ENCODE measurements at regions not wholly inside any gene's neighbourhood (a gene's known extent, or its start where the extent isn't known, plus 50 kb on each side); places are given as distances from the start of the nearest gene placed in this dataset.

DNA sequence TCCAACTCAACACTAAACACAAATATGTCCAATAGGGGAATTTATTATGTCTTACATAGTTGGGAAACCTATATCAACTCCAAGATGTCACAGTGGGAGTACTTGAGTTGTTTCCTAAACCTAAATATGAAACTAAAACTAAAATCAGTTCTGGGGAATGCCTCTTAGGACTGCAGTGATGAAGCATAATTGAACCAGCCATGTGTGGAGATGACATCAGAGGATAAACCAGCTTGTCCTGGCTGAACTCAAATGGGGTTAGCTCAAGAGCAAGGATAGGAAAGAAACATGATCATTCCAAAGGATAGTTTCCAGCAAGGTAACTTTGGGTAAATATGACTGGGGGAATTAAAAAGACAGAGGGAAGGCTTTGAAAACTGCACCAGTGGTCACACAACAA lies 88.9 kb upstream of the PLPPR1 start:
- H3K27ac ChIP-seq (ENCODE audit: low read depth, low read length): no peak overlapping the region
- ChIA-PET POLR2A (no interaction called here), CTCF (no interaction called here)
- DNase-seq: no peak
- H3K9me3 Mint-ChIP-seq: peaks cover 4 to 32% (median 12%) of the 10 kb centered on the region in 11 donors
- H3K4me1 ChIP-seq (ENCODE audit: control insufficient read depth in 2 of 2, insufficient read depth in 2 of 2, low read length in 2 of 2): no peaks in the 10 kb centered on the region
- no peak for ATAC-seq
- H3K9me3 ChIP-seq (ENCODE audit: control insufficient read depth in 2 of 3, low read length in 3 of 3): no peaks in the 10 kb centered on the region
- H3K27ac Mint-ChIP-seq: no peak overlapping the region
- H3K27me3 Mint-ChIP-seq: peaks cover 0 to 12% (median 0%) of the 10 kb centered on the region in 5 donors
- no peaks in the 10 kb centered on the region for H3K4me1 Mint-ChIP-seq
- H3K4me3 Mint-ChIP-seq: no peak overlapping the region
- peaks cover 0 to 4% (median 0%) of the 10 kb centered on the region in 5 donors for H3K36me3 Mint-ChIP-seq
- H3K4me3 ChIP-seq (ENCODE audit: low read length): no peak overlapping the region
- no peaks in the 10 kb centered on the region for H3K27me3 ChIP-seq (ENCODE audit: control insufficient read depth in 2 of 2, insufficient read depth in 2 of 2, low read length in 2 of 2)
- no peaks in the 10 kb centered on the region for H3K36me3 ChIP-seq (ENCODE audit: control insufficient read depth in 2 of 3, insufficient read depth in 3 of 3, low read length in 3 of 3)
- intact Hi-C loops (cut with micrococcal nuclease): no loop called here

DNA sequence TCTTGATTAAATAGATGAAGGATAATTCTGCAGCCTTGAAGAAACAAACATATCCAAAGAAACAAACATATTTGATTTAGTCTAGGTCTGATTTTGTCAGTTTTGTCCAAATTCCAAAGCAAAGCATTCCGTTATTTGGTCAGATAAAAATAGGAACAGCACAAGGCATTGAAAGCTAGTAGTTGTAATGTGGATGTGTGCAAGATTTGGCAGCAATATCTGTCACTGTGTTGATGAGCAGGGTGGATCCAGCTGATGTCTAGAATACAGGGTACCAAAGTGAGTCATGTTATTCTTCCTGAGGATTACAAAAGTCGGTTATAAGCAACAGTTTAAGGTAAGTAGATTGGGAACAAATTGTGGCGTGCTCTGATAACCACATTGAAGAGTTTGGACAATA lies 69.3 kb upstream of the PLPPR1 start:
- no peak overlapping the region for H3K27ac ChIP-seq (ENCODE audit: low read depth, low read length)
- H3K4me1 ChIP-seq (ENCODE audit: control insufficient read depth in 2 of 2, insufficient read depth in 2 of 2, low read length in 2 of 2): no peaks in the 10 kb centered on the region
- H3K4me1 Mint-ChIP-seq: no peaks in the 10 kb centered on the region
- no peak overlapping the region for H3K27ac Mint-ChIP-seq
- DNase-seq (no peak), ATAC-seq (no peak)
- H3K36me3 ChIP-seq (ENCODE audit: control insufficient read depth in 2 of 3, insufficient read depth in 3 of 3, low read length in 3 of 3): no peaks in the 10 kb centered on the region
- H3K9me3 ChIP-seq (ENCODE audit: control insufficient read depth in 2 of 3, low read length in 3 of 3): no peaks in the 10 kb centered on the region
- ChIA-PET CTCF (no interaction called here), POLR2A (no interaction called here)
- H3K4me3 Mint-ChIP-seq: no peak overlapping the region
- H3K36me3 Mint-ChIP-seq: no peaks in the 10 kb centered on the region
- H3K9me3 Mint-ChIP-seq: peaks cover 0 to 8% (median 0%) of the 10 kb centered on the region in 11 donors
- H3K27me3 Mint-ChIP-seq: peaks cover 0 to 5% (median 0%) of the 10 kb centered on the region in 5 donors
- H3K4me3 ChIP-seq (ENCODE audit: low read length): no peak overlapping the region
- intact Hi-C loops (cut with micrococcal nuclease): no loop called here
- H3K27me3 ChIP-seq (ENCODE audit: control insufficient read depth in 2 of 2, insufficient read depth in 2 of 2, low read length in 2 of 2): no peaks in the 10 kb centered on the region

Data from naive thymus-derived CD4-positive, alpha-beta T cell (primary cell).